ENCODE measurements at regions not wholly inside any gene's neighbourhood (a gene's known extent, or its start where the extent isn't known, plus 50 kb on each side); places are given as distances from the start of the nearest gene placed in this dataset.

DNA sequence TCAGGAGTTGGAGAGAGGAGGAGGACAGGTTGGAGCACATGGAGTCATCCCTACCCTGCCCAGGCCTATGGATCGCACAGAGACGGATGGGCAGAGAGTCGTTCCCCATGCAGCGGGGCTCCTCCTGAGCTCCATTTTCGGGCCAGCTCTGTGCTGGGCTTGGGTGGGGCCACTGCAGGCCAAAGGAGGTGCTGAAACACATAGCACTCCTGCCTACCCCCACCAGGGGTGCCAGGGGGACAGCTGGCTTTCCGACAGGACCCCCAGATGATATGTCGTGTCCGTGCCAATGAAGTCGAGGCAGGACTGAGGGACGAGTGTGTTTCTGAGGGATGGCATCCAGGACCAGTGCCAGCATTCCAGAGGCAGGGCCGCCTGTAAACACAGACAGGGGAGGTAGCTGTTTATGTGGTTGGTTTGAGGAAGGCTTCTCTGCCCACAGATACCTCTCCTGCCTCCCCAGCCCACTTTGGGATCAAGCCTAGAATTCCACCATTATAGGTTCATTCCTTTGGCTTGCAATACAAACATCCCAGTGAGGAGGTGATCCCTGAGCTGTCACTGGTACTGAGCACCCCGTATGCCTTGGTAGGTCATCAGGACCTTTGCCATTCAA is 116.6 kb downstream of the GLI2 start:
- Histone ChIP-seq H3K9me3 (peaks cover 5 to 15% (median 9%) of the 10 kb centered on the region in 4 donors), H3K4me3 (no peak overlapping the region), H3K27ac (no peak overlapping the region), H3K4me1 (peaks cover 0 to 16% (median 5%) of the 10 kb centered on the region in 4 donors), H3K27me3 (no peaks in the 10 kb centered on the region), H3K36me3 (no peaks in the 10 kb centered on the region)
- no peak for DNase-seq
- 83 to 92% (median 89%) methylated on average over 11 to 12 of the region's 12 CpGs for WGBS, 5 donors
- intact Hi-C loops (cut with DNase I; ENCODE audit: low total_unique reads) = no loop called here
- no peak for TF ChIP-seq POLR2AphosphoS5 (IDR thresholded peaks at IDR 0.05)
- no peak for TF ChIP-seq EP300 (IDR thresholded peaks at IDR 0.05)
- TF ChIP-seq, protein P1, sequence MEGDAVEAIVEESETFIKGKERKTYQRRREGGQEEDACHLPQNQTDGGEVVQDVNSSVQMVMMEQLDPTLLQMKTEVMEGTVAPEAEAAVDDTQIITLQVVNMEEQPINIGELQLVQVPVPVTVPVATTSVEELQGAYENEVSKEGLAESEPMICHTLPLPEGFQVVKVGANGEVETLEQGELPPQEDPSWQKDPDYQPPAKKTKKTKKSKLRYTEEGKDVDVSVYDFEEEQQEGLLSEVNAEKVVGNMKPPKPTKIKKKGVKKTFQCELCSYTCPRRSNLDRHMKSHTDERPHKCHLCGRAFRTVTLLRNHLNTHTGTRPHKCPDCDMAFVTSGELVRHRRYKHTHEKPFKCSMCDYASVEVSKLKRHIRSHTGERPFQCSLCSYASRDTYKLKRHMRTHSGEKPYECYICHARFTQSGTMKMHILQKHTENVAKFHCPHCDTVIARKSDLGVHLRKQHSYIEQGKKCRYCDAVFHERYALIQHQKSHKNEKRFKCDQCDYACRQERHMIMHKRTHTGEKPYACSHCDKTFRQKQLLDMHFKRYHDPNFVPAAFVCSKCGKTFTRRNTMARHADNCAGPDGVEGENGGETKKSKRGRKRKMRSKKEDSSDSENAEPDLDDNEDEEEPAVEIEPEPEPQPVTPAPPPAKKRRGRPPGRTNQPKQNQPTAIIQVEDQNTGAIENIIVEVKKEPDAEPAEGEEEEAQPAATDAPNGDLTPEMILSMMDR (IDR thresholded peaks at IDR 0.05) = no peak

DNA sequence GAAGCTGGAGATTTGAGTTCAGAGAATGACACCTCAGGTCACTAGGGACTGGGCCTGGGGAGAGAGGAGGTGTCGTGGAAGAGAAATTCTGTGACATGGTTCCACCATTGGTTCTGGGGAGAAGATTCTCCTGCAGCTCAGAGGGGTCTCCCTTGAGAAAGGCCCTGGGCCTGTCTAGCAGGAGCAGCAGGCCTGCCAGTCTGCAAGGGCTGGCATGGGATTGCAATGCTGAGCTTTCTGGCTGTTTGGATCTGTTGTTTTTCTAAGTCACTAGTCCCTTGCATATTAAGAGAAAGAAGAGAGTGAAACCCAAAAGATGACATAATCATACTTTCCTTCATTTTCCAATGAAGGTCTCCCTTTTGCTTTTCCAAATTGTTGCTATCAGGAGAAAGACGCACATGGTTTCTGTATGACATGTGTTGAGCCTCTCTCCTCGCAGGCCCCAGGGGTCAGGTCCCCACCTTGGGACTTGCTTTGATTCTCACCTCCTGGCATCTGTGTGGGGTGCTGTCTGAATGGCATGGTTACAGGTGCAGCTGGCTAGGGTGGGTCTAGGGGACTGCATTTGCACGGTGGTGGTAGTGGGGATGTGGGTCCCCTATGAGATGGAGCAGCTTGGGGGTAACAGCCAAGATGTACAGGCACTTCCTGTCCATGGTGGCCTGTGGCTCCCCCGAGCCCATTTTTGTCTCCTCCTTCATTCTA is 117.8 kb downstream of the GLI2 start:
- H3K4me1 ChIP-seq = peaks cover 0 to 10% (median 5%) of the 10 kb centered on the region in 4 donors
- H3K27ac ChIP-seq = no peak overlapping the region
- H3K4me3 ChIP-seq = no peak overlapping the region
- DNase-seq = no peak
- no peaks in the 10 kb centered on the region for H3K27me3 ChIP-seq
- H3K9me3 ChIP-seq = peaks cover 5 to 15% (median 9%) of the 10 kb centered on the region in 4 donors
- TF ChIP-seq, protein P1 (IDR thresholded peaks at IDR 0.05) = no peak
- TF ChIP-seq POLR2A (IDR thresholded peaks at IDR 0.05) = no peak
- TF ChIP-seq EP300 (IDR thresholded peaks at IDR 0.05) = no peak
- no peak for TF ChIP-seq POLR2AphosphoS5 (IDR thresholded peaks at IDR 0.05)
- intact Hi-C loops (cut with DNase I; ENCODE audit: low total_unique reads) = no loop called here
- H3K36me3 ChIP-seq = no peaks in the 10 kb centered on the region
- WGBS, 5 donors = 81 to 94% (median 92%) methylated on average over 5 of the region's 5 CpGs

DNA sequence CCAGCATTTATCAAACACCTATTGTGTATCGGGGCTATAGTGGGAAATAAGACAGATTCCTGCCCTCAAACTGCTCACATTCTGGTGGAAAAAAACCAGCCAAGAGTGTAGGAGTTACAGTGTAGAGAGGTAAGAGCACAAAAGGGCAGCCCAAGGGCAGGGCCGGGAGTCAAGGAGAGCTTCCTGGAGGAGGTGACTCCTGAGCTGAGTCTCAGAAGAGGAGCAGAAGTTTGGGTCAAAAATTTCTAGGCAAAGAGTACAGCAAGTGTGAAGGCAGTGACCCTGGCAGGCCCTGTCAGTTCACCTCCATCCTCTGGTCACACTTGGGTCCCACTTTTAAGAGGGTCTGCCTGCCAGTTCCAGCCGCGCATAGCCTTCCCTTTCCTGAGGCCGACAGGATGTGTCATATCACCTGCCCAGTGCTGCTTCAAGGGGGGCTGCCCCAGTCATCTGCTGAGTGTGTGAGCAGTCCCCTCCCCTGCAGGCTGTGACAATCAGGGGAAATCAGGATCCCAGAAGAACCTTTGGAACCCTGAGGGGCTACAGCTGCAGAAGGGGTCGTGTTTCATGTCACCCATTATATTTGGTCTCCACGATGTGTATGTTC is 118.4 kb downstream of the GLI2 start:
- Histone ChIP-seq H3K4me1 (peaks cover 0 to 10% (median 5%) of the 10 kb centered on the region in 4 donors), H3K36me3 (no peaks in the 10 kb centered on the region), H3K27me3 (no peaks in the 10 kb centered on the region), H3K27ac (no peak overlapping the region), H3K9me3 (peaks cover 5 to 8% (median 7%) of the 10 kb centered on the region in 4 donors), H3K4me3 (no peak overlapping the region)
- WGBS, 5 donors = 55 to 72% (median 68%) methylated on average over 7 of the region's 7 CpGs
- TF ChIP-seq, protein P1 (IDR thresholded peaks at IDR 0.05) = no peak
- TF ChIP-seq EP300 (IDR thresholded peaks at IDR 0.05) (no peak), POLR2AphosphoS5 (IDR thresholded peaks at IDR 0.05) (no peak), POLR2A (IDR thresholded peaks at IDR 0.05) (no peak)
- DNase-seq = no peak
- intact Hi-C loops (cut with DNase I; ENCODE audit: low total_unique reads) = no loop called here

DNA sequence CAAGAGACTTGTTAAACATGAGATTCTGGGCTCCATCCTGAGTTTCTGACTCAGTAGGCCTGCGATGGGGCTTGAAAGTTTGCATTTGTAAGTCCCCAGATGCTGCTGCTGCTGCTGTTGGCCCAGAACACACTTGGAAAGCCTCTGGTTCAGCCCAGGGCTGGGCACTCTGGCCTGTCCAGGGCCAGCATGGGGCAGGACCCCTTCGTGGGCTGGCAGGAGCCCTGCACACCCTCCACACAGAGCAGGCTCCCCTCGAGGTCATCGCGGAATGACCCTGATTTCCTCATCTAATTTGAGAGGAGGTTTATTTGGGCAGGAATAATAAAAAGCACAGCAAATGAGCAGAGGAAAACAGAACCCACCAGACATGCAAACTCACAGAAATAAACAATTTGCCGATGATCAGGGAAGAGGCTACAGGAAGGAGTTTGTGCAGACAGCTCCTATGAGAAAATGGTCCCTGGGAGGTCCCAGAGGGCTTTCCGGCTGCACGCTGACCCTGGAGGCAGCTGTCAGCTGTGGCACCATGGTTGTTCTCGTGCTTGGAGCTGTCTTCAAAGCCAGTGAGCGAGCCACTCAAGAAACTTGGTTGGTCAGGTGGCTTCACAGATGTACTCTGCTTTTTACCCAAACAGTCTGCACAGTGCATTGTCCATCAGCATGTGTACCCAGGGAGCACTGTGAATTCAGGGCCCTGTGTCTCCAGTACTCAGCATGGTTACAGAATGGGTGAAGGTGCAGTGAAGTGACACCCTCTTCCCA is 119.3 kb downstream of the GLI2 start:
- TF ChIP-seq EP300 (IDR thresholded peaks at IDR 0.05) (no peak), POLR2A (IDR thresholded peaks at IDR 0.05) (no peak), POLR2AphosphoS5 (IDR thresholded peaks at IDR 0.05) (no peak)
- TF ChIP-seq, protein P1 (IDR thresholded peaks at IDR 0.05) = no peak
- no peak overlapping the region for H3K4me3 ChIP-seq
- H3K27ac ChIP-seq = no peak overlapping the region
- no peak for DNase-seq
- intact Hi-C loops (cut with DNase I; ENCODE audit: low total_unique reads) = no loop called here
- no peaks in the 10 kb centered on the region for H3K36me3 ChIP-seq
- no peaks in the 10 kb centered on the region for H3K27me3 ChIP-seq
- H3K4me1 ChIP-seq = peaks cover 0 to 10% (median 5%) of the 10 kb centered on the region in 4 donors
- 78 to 86% (median 80%) methylated on average over 8 to 10 of the region's 10 CpGs for WGBS, 5 donors
- H3K9me3 ChIP-seq = peaks cover 0 to under 1% (median under 1%) of the 10 kb centered on the region in 4 donors

Data from stomach (tissue), 8 donors.